Transverse colon (tissue), 4 donors: ENCODE measurements at regions not wholly inside any gene's neighbourhood (a gene's known extent, or its start where the extent isn't known, plus 50 kb on each side); places are given as distances from the start of the nearest gene placed in this dataset.

Experiments
- POLR2AphosphoS5 ChIP-seq, 3 donors: sonication (generic); formaldehyde crosslinking; IDR thresholded peaks; one replicate each; pipeline ENCODE4 v1.6.1; 2016; ENCODE audit warnings: antibody characterized with exemption in 3 of 3
- TF ChIP-seq, protein P1 (sequence below), 5 experiments: fragments of 200-600 bp in 3 of 5; fragments of 450-650 bp in 2 of 5; sonication (generic) in 3 of 5; IDR thresholded peaks; 1 replicate in 2 of 5; 2 replicates in 3 of 5; pipeline ENCODE4 v1.5.1; 2016 to 2017; ENCODE audit warnings: antibody characterized with exemption in 5 of 5, inconsistent platforms in 3 of 5, mild to moderate bottlenecking in 2 of 5, moderate library complexity in 1 of 5

DNA sequence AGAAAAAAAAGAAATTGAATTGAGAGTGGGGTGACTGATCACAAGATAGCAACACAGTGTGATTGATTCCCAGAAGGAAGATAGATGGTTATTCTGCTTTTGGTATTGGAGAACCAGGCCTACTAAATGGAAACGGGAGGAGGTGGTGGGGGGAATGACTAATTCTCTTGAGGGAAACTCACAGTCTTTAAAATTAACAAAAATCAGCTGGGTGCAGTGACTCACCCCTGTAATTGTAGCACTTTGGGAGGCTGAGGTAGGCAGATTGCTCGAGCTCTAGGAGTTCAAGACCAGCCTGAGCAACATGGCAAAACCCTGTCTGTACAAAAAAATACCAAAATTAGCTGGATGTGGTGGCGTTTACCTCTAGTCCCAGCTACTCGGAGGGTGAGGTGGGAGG lies 134.6 kb upstream of the PDE4B start:
- no peak for TF ChIP-seq POLR2AphosphoS5 (IDR thresholded peaks at IDR 0.05)
- TF ChIP-seq, protein P1, sequence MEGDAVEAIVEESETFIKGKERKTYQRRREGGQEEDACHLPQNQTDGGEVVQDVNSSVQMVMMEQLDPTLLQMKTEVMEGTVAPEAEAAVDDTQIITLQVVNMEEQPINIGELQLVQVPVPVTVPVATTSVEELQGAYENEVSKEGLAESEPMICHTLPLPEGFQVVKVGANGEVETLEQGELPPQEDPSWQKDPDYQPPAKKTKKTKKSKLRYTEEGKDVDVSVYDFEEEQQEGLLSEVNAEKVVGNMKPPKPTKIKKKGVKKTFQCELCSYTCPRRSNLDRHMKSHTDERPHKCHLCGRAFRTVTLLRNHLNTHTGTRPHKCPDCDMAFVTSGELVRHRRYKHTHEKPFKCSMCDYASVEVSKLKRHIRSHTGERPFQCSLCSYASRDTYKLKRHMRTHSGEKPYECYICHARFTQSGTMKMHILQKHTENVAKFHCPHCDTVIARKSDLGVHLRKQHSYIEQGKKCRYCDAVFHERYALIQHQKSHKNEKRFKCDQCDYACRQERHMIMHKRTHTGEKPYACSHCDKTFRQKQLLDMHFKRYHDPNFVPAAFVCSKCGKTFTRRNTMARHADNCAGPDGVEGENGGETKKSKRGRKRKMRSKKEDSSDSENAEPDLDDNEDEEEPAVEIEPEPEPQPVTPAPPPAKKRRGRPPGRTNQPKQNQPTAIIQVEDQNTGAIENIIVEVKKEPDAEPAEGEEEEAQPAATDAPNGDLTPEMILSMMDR (IDR thresholded peaks at IDR 0.05) = no peak
